Epithelial cell of proximal tubule (primary cell): ENCODE measurements at regions not wholly inside any gene's neighbourhood (a gene's known extent, or its start where the extent isn't known, plus 50 kb on each side); places are given as distances from the start of the nearest gene placed in this dataset.
"Not testable (repeated sequence)": the region's sequence is repeated elsewhere in the genome, so short reads cannot be mapped to it uniquely, and the experiment has no call there.

Source experiments
- DNase-seq: peaks from one replicate; pipeline ENCODE4 v3.0.0-alpha.2; 2011; ENCODE audit warnings: low read depth
- H3K4me3 ChIP-seq: 2 replicates; pipeline ENCODE4 v1.5.1; 2011; ENCODE audit warnings: low read depth, mild to moderate bottlenecking, low read length
- CTCF ChIP-seq: conservative IDR thresholded peaks from 2 replicates; pipeline ENCODE4 v1.5.1; 2012; ENCODE audit warnings: low read depth, mild to moderate bottlenecking, low read length

GRCh38 chr6:81613606-81614005, 138.9 kb downstream of the TENT5A start:
- DNase-seq = no peak
- no peak overlapping the region for H3K4me3 ChIP-seq
- TF ChIP-seq CTCF = no peak

- no peak for TF ChIP-seq CTCF
- DNase-seq = no peak
- H3K4me3 ChIP-seq = no peak overlapping the region
Measured at GRCh38 chr6:81612136-81612535, 140.3 kb downstream of the TENT5A start.

- no peak for DNase-seq
- H3K4me3 ChIP-seq = no peak overlapping the region
- TF ChIP-seq CTCF = no peak
Measured at GRCh38 chr6:81609736-81610135, 142.7 kb downstream of the TENT5A start.

- H3K4me3 ChIP-seq = no peak overlapping the region
- TF ChIP-seq CTCF = no peak
- no peak for DNase-seq
Measured at GRCh38 chr6:81608776-81609175, 143.7 kb downstream of the TENT5A start.

- no peak for TF ChIP-seq CTCF
- no peak overlapping the region for H3K4me3 ChIP-seq
- no peak for DNase-seq
Measured at GRCh38 chr6:81606965-81607381, 145.5 kb downstream of the TENT5A start.

GRCh38 chr6:81605526-81605925, 147.0 kb downstream of the TENT5A start:
- DNase-seq = no peak
- no peak overlapping the region for H3K4me3 ChIP-seq
- no peak for TF ChIP-seq CTCF

- H3K4me3 ChIP-seq = no peak overlapping the region
Measured at GRCh38 chr6:81601918-81602317, 150.6 kb downstream of the TENT5A start.

GRCh38 chr6:81600488-81600887, 152.0 kb downstream of the TENT5A start:
- not testable (repeated sequence) for H3K4me3 ChIP-seq, DNase-seq

More at GRCh38 chr6:81601918-81602317, 150.6 kb downstream of the TENT5A start:
- DNase-seq = no peak
- no peak for TF ChIP-seq CTCF
